Activated CD8-positive, alpha-beta memory T cell treated with anti-CD3 and anti-CD28 coated beads for 36 hours (primary cell): ENCODE measurements at regions not wholly inside any gene's neighbourhood (a gene's known extent, or its start where the extent isn't known, plus 50 kb on each side); places are given as distances from the start of the nearest gene placed in this dataset.
"Not testable (repeated sequence)": the region's sequence is repeated elsewhere in the genome, so short reads cannot be mapped to it uniquely, and the experiment has no call there.

Experiments
- CTCF ChIA-PET: fragments of 350-600 bp; sonication (Branson Sonifier 250); formaldehyde crosslinking; loops from one replicate; lab custom pipeline; 2021; ENCODE audit warnings: antibody characterized with exemption; lab: Charles Lee
- POLR2A ChIA-PET: fragments of 350-600 bp; sonication (Branson Sonifier 250); formaldehyde crosslinking; loops from one replicate; lab custom pipeline; 2021; ENCODE audit warnings: antibody characterized with exemption; lab: Charles Lee

DNA sequence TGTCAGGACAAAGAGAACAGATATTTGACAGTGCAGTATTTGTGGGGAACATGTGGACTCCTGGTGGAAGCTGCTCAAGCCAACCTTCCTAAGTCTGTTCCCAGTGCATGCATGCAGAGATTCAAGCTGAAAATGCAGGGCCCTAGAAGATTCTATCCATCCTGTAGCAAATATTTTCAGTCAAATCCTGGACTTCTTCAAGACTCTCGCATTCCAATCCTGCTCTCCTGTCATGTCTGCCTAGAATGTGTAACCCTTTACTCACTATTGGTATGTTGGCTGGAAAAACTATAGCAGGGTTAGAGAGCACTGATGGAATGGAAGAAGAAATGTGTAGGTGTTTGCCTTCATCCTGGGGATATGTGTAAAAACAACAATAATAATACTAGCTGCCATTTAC is 385.6 kb upstream of the PKN2 start:
- ChIA-PET CTCF (no interaction called here), POLR2A (no interaction called here)

DNA sequence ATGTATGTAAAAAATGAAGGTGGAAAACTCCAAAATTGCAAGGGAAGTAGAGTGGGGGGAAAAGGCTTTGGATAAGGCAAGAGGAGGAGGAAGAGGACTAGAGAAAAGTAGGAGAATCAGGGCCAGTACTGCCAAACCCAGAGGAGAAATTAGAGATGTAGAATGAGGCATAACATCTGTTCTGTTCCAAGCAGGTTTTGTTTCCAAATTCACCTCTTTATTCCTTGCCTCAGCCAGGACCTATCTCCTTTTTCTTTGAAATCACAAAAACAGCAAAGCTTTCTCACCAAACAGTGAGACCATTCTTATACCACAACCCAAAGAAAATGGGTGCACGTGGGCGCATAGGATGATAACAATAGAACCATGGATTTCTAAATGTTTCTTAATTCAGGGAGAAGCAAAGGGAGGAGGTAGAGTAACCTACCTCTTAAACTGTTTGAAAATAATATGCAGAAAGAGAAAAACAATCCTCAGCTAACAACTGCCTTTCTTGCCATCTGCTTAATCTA is 383.3 kb upstream of the PKN2 start:
- ChIA-PET POLR2A (no interaction called here), CTCF (no interaction called here)

DNA sequence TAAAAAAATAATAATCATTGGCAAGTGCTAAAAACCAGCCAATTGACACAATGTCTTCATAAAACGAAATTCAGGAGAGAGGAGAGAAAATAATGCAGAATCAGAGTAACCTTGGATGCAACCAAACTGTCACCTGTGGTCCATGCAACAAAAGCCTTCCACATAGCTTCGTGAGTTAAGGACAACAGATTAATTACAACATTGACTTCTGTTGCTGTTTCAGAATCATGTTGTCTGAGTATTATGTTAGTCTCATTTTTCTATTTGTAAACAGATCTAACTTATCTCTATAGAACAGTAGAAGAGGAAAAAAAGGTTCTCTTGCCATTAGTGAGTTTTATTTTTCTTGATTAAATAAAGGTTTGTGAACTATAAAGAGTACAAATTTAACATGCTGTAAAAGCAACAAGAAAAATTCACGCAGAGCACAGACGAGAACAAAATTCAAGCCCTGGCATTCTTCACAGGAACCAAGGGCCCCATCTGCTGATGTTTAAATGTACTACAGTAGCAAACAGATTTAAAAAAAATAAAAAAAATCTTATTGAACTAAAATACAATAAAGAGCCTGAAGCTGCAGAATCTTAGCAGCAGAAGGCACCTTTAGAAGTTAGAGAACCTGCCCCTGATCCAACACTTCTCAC is 381.1 kb upstream of the PKN2 start:
- POLR2A ChIA-PET, result no interaction called here

DNA sequence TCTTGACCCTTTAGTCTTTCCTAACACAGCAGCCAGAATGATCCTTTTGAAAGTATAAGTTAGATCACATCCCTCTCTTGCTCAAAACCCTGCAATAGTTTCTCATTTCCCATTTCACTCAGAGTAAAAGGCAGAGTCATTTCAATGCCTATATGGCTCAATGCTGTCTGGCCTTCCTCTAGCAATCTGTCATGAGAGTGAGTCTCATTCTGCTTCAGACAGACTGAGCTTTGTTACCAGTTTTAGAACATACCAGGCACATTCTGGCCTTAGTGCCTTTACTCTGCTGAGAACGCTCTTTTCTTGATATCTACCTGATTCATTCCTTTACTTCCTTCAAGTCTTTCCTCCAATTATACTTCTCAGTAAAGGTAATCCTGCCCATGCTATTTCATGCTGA is 372.8 kb upstream of the PKN2 start:
- POLR2A ChIA-PET, result no interaction called here
- CTCF ChIA-PET, result no interaction called here

More for the DNA sequence above, 381.1 kb upstream of the PKN2 start:
- CTCF ChIA-PET, result no interaction called here

DNA sequence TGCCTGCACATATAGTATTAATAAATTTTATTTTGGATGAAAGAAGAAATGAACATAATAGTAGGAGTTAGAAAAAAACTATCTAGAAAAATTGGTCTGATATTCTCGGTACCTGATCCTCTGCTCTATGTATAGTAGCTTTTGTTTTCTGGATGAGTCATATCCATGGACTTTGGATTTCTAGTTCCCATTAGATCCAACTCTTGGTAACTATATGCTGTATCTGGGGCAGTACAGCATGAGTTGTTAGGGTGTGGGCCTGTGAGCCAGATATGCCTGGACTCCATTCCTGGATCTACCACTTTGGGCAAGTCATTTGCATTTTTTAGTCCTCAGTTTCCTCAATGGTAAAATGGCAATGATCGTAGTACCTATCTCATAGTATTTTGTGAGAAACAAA is 372.2 kb upstream of the PKN2 start:
- ChIA-PET CTCF (no interaction called here), POLR2A (no interaction called here)

DNA sequence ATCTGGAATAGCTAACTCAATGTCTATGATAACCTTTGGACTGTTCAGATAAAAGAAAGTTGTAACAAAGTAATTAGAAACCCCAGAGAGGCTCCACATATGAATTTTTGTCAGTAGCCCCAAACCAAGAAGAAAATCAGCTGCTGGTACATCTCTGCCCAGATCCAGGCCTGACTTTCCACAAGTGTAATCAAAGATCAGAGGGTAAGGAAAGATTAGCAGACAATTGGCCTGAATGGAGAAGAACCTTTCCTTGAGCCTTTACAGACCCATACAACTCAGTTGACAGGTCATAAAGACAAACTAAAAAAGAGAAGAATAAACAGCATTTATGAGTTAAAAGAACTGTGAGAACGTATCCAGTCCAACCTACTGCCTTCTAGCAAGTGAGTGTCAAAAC is 366.7 kb upstream of the PKN2 start:
- POLR2A ChIA-PET, result no interaction called here

DNA sequence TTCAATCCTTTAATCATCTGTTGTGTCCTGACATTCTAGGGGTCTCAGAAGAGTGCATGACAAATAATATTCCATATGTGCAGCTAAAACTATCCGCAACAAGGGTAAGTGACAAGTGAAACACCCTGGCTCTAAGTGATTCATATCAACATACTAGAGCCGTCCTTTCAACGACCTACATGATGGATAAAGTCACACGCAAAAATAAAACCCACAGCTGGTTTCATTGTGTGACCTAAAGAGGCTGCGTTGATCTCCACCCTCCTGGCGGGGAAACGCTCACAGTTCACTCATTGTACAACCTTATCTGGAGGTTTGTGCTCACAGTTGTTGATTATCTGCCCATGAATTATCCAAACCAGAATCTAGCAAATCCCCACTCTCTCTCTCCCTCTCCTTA is 365.3 kb upstream of the PKN2 start:
- ChIA-PET CTCF (no interaction called here), POLR2A (no interaction called here)

More for the DNA sequence above, 366.7 kb upstream of the PKN2 start:
- CTCF ChIA-PET, result no interaction called here

DNA sequence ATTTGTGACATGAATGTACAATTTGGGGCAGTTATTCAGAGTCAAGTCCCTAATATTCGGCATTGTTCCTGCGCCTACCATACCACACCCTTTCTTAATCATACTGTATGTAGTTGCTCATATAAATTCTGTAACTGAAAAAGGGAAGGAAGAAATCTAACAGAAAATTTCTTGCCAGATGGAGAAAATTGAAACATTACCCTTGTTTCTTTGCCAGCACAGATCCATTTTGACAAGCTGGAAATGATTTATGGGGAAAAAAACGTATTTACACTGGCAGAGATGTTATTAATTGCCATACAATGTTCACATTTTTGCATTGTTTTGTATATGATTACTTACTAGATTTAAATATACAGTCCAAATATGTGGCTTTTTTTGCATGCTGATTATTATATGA is 363.8 kb upstream of the PKN2 start:
- POLR2A ChIA-PET, result no interaction called here
- CTCF ChIA-PET, result no interaction called here

DNA sequence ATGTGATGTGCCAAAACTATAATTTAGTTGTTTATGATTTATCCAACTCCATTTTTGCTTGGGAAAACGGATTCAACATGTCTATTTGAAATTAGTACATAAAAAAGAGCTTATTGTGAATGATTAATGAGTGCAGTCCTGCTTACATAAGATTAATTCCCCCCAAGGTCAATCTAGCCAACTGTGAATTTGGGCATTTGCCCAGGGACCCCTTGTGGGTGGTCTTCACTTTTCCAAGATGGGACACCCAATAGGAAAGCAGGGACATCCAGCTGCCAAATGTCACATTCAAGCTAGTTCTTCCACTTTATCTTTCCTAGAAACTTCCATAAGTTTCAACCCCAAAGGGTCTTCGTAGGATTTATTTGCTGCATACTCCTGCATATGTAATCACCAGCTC is 362.4 kb upstream of the PKN2 start:
- ChIA-PET CTCF (no interaction called here), POLR2A (no interaction called here)

DNA sequence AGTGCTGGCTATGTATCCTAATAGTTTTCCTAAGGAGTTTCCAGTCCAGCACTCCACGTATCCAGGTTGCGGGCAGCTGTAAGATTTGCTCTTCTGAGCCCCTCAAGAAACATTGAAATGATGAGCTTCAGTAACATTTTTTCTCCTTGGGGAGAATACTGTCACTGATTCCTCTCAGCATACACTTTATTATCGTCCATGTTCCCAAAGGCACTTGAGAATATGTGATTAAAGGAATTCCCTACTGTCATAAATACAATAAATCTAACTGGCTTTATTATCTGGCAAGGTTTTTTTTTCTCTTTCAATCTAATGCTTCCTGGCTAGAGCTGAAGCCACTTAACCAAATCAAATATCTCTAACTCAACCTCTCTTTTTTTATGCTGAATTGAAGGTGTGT is 359.2 kb upstream of the PKN2 start:
- ChIA-PET CTCF (no interaction called here), POLR2A (no interaction called here)

DNA sequence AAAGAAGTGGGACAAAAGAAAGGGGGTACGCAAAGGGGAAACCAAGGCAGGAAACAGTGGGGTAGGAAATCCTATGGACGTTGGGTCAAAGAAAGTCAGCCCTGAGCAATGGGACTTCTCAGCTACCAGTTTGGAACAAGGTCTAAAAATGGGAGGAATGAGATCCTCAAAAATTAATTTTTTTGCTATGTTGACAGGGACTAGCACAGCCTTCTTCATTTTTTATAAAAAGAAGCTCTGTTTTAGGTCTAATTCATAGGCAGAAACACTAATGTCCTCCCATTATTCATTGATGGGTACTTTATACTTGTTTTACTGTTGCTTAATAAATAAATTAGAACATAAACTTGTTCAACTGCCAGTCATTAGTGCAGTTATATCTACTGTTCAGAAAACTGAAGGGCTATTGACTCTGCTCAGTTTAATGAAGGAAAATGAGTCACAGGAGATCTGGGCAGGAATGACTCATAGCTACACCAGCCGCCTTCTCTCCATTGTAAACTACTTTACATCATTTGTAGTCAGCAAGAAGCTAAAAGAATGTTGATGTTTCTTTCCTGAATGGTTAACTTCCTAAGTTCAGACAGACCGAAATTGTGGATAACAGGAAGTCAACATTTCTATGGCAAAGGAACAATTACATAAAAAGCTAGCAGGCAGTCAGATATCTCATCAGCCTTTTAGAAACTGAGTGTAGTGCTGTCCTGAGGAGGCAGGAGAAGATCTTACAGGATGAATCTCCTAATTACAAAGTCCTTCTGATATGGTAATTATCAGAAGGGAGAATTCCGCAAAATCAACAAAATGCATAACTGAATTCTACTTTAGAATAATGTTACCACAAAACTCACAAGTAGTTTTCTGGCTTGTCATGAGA is 356.4 kb upstream of the PKN2 start:
- ChIA-PET POLR2A (no interaction called here), CTCF (no interaction called here)

DNA sequence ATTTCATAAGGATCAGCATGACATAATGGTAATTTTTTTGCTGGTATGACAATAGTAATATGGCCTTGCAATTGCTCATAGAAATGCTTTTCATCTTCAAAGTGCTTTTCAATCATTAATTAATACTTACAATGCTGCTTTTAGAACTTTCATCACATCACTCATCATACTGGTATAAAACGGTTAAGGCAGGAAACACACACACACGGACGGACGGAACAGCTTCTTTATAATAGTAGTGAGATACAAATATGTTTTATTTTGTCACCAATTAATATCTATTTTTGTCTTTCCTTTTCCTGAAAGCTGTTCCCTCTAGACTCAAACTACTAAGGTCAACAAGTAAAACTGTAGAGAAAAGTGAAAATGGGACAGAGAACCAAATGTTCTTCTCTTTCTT is 353.9 kb upstream of the PKN2 start:
- ChIA-PET CTCF (no interaction called here), POLR2A (no interaction called here)

DNA sequence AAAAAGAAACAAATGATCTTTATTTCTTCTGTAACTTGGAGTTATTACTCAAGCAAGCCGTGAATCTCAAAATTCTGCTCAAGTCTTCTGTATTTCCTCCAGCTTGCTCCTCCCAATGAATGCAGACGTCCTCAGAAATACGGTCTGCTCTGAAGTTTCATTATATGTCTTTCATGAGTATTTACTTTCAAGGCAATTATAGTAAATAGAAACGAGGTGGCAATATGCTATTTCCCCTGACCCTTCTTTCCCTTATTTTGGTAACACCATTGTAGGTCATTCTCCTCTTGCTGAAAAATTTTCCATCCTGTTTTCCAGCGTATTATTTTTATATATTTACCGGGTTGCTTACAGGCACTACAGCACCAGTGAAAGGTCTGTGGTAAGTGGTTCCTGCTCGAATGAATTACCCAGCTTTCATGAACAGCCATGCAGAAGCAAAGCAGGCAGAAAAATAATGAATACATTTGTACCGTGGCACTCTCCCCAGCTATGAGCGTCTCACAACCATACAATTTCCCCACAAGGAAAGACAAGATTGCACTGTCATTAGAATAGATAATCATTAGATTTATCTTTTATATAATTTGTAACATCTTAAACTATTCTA is 350.9 kb upstream of the PKN2 start:
- CTCF ChIA-PET, result no interaction called here

DNA sequence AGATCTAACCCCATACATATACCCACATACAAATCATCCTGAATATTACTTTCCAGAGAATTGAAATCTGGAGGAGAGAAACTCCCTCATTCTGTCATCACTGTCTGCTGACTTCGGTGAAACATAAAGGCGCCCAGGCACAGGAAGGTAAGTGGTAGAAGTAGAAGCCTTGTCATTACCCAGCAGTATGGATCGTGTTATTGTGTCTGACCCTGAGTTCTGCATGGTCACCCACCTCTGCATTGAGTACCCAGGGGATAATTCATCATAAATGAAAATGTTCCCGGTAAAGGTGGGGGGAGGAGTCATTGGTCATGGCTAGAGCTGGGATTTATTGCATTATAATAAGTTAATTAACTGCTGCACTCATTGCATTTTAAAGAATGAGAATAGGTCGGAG is 342.6 kb upstream of the PKN2 start:
- ChIA-PET CTCF (no interaction called here), POLR2A (no interaction called here)

More for the DNA sequence above, 350.9 kb upstream of the PKN2 start:
- POLR2A ChIA-PET, result no interaction called here

DNA sequence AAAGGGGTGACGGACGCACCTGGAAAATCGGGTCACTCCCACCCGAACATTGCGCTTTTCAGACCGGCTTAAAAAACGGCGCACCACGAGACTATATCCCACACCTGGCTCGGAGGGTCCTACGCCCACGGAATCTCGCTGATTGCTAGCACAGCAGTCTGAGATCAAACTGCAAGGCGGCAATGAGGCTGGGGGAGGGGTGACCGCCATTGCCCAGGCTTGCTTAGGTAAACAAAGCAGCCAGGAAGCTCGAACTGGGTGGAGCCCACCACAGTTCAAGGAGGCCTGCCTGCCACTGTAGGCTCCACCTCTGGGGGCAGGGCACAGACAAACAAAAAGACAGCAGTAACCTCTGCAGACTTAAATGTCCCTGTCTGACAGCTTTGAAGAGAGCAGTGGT is 342.0 kb upstream of the PKN2 start:
- CTCF ChIA-PET, POLR2A ChIA-PET: not testable (repeated sequence)

DNA sequence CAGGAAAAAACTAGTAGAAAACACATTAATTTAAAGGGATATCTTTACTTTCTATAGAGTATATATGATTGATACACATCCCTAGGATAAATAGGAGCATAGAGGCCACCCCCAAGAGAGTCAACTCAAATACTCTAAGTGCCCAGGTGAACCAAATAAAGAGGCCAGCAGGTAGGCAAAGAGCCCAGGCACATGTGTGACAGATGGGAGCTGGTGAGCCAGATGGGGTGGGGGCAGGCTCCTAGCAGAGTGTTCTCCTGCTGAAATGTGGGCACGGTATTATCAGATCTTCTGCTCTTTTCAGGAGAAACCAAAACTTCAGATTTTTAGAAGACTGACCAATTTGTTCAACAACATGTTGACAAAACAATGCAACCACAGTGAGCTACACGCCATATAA is 333.4 kb upstream of the PKN2 start:
- ChIA-PET POLR2A (no interaction called here), CTCF (no interaction called here)

DNA sequence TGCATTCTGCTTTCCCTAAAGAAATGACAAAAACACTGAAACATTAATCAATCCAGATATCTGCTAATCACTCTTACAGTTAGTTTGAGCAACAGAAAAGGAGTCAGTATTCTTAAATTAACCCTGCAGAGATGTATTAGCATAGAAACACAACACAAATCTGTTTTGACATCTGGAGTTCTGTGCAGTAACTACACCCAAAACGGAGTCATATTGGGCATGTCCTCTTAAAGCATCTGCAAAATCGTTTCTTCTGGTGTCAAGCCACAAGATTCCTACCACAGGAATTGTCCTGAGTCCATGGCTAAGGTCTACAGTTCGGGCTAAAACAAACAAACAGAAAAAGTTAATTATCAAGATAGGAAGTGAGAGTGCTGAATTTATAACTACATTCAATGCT is 332.1 kb upstream of the PKN2 start:
- ChIA-PET POLR2A (no interaction called here), CTCF (no interaction called here)

DNA sequence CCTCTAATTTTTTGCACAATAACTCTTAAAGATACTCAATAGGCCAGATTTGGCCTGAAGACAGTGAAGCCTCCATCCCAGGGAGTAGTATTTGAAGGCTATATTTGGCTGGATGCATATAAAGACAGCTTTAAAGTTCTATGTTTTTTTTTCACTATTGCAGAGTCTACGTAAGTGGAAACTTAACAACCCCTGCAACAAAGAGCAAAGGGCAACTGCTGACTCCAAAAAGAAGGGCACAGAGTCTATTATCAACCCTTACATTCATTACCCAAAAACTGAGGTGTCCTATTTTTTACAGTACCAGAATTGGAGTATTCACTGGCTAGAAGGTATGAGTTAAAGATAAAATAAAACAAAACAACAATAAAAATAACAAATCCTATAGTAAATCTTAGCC is 329.8 kb upstream of the PKN2 start:
- ChIA-PET POLR2A (no interaction called here), CTCF (no interaction called here)

DNA sequence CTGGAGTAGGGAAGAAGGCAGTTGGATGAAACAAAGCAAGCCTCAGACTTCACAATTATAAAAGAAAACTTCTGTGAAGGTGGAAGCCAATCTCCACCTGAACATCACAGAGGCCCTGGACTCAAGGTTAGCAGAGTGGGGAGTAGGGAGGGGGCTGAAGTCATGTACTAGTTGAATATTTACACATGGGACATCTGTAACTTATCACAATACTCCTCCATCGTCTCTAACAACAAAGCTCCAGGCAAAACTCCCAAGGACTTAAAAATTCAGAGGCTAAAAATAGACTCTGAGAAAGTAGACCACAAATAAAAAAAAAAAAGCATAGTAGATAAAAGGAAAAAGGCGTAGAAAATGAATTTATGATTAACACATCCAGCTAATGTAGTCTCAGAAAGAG is 326.3 kb upstream of the PKN2 start:
- POLR2A ChIA-PET, result no interaction called here
- CTCF ChIA-PET, result no interaction called here

DNA sequence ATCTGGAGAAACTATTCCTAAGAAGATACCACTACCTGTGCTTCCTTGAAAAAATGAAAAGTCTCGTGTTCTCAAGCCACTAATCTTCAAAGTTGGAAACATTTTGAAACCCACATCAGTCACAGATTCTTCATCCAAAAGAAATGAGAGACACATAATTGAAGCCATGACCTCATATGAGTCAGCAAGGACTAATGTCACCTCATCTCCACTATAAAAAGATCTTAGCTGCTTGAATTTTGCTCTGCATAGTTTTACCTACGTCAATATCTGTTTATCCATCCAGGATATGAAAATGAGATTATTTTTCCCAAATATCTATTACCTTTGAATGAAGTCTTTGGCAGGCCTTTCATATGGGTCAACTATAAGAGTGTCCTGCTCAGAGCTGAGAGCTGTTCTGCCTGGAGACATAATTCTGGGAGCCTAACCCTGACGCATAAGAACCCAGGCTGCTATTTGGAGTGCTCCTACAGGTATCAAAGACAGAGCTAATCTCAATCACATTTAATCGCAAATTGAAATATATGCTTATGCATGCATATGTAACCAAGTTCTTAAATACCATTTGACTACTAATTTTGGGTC is 312.5 kb upstream of the PKN2 start:
- POLR2A ChIA-PET, result no interaction called here
- CTCF ChIA-PET, result no interaction called here
